MM.1S (cell line): ENCODE measurements at regions not wholly inside any gene's neighbourhood (a gene's known extent, or its start where the extent isn't known, plus 50 kb on each side); places are given as distances from the start of the nearest gene placed in this dataset.
"Not testable (repeated sequence)": the region's sequence is repeated elsewhere in the genome, so short reads cannot be mapped to it uniquely, and the experiment has no call there.

Experiments used
- DNase-seq: peaks from one replicate; pipeline ENCODE4 v3.0.0-alpha.2; 2015
- H2AFZ ChIP-seq: fragments of 300-600 bp; sonication (generic); 2 replicates; pipeline ENCODE4 v1.6.0; 2016; ENCODE audit warnings: antibody characterized with exemption, low read length
- H3F3A ChIP-seq: fragments of 300-600 bp; sonication (generic); 2 replicates; pipeline ENCODE4 v1.6.1; 2016; ENCODE audit warnings: mild to moderate bottlenecking, antibody characterized with exemption, low read length, moderate library complexity, mixed read lengths; ENCODE audit not compliant: insufficient read depth
- H3K27ac ChIP-seq: fragments of 300-600 bp; sonication (generic); 2 replicates; pipeline ENCODE4 v1.5.1; 2016; ENCODE audit warnings: mild to moderate bottlenecking, low read length
- H3K27me3 ChIP-seq: fragments of 300-600 bp; sonication (generic); replicated peaks from 2 replicates; pipeline ENCODE4 v1.6.0; 2016; ENCODE audit warnings: low read length; ENCODE audit not compliant: insufficient read depth
- H3K36me3 ChIP-seq: fragments of 300-600 bp; sonication (generic); replicated peaks from 2 replicates; pipeline ENCODE4 v1.6.1; 2016; ENCODE audit warnings: mild to moderate bottlenecking, low read length, mixed read lengths; ENCODE audit not compliant: insufficient read depth
- H3K4me1 ChIP-seq: fragments of 300-600 bp; sonication (generic); 2 replicates; pipeline ENCODE4 v1.6.1; 2016; ENCODE audit warnings: low read length, mixed read lengths
- H3K4me2 ChIP-seq: fragments of 300-600 bp; sonication (generic); 2 replicates; pipeline ENCODE4 v1.6.0; 2016; ENCODE audit warnings: low read depth, low read length
- H3K4me3 ChIP-seq: fragments of 300-600 bp; sonication (generic); 2 replicates; pipeline ENCODE4 v1.5.1; 2016; ENCODE audit warnings: low read length, mixed read lengths
- H3K79me2 ChIP-seq: fragments of 300-600 bp; sonication (generic); 2 replicates; pipeline ENCODE4 v1.6.1; 2016; ENCODE audit warnings: mixed run types, low read length, mixed read lengths
- H3K9ac ChIP-seq: fragments of 300-600 bp; sonication (generic); 2 replicates; pipeline ENCODE4 v1.6.1; 2016; ENCODE audit warnings: low read length, mixed read lengths
- H3K9me2 ChIP-seq: fragments of 300-600 bp; sonication (generic); replicated peaks from 2 replicates; pipeline ENCODE4 v1.6.1; 2016; ENCODE audit warnings: mild to moderate bottlenecking, low read length, mixed read lengths; ENCODE audit not compliant: insufficient read depth
- H3K9me3 ChIP-seq: fragments of 300-600 bp; sonication (generic); replicated peaks from 2 replicates; pipeline ENCODE4 v1.6.1; 2016; ENCODE audit warnings: mild to moderate bottlenecking, low read length, mixed read lengths; ENCODE audit not compliant: insufficient read depth
- H4K20me1 ChIP-seq: fragments of 300-600 bp; sonication (generic); 2 replicates; pipeline ENCODE4 v1.6.1; 2016; ENCODE audit warnings: mild to moderate bottlenecking, low read length, moderate library complexity, mixed read lengths; ENCODE audit not compliant: insufficient read depth
- CTCF ChIP-seq: fragments of 300-600 bp; sonication (generic); IDR thresholded peaks from 2 replicates; pipeline ENCODE4 v1.5.1; 2016; ENCODE audit warnings: antibody characterized with exemption, low read length, mixed read lengths
- EZH2 ChIP-seq: fragments of 300-600 bp; sonication (generic); optimal IDR thresholded peaks from 2 replicates; pipeline ENCODE3; 2017; ENCODE audit warnings: low read depth, mild to moderate bottlenecking, antibody characterized with exemption, low read length, mixed read lengths
- EZH2phosphoT487 ChIP-seq: fragments of 300-600 bp; sonication (generic); IDR thresholded peaks from 2 replicates; pipeline ENCODE4 v1.6.1; 2018; ENCODE audit warnings: antibody characterized with exemption, low read length

GRCh38 chr3:134103470-134103869, 73.7 kb upstream of the SLCO2A1 start:
- H2AFZ ChIP-seq: no peak overlapping the region

GRCh38 chr3:134102976-134103375, 73.3 kb upstream of the SLCO2A1 start:
- Histone ChIP-seq H3K4me3 (no peak overlapping the region), H3F3A (no peaks in the 10 kb centered on the region), H3K9me2 (no peaks in the 10 kb centered on the region), H3K4me1 (peaks cover 4% of the 10 kb centered on the region; the same call in 1 of the 2 replicates), H3K9me3 (no peaks in the 10 kb centered on the region), H3K79me2 (no peaks in the 10 kb centered on the region), H3K36me3 (no peaks in the 10 kb centered on the region), H4K20me1 (no peaks in the 10 kb centered on the region), H3K27me3 (no peaks in the 10 kb centered on the region), H3K9ac (no peak overlapping the region), H2AFZ (no peak overlapping the region), H3K4me2 (no peak overlapping the region), H3K27ac (no peak overlapping the region)
- no peak for DNase-seq
- TF ChIP-seq EZH2 (no peak), CTCF (no peak), EZH2phosphoT487 (no peak)

More at GRCh38 chr3:134103470-134103869, 73.7 kb upstream of the SLCO2A1 start:
- no peak for DNase-seq
- Histone ChIP-seq H3K27me3 (no peaks in the 10 kb centered on the region), H3K4me1 (peaks cover 4% of the 10 kb centered on the region; the same call in 1 of the 2 replicates), H3K4me3 (no peak overlapping the region), H4K20me1 (no peaks in the 10 kb centered on the region), H3K9me3 (no peaks in the 10 kb centered on the region), H3K27ac (no peak overlapping the region), H3F3A (no peaks in the 10 kb centered on the region), H3K9me2 (no peaks in the 10 kb centered on the region), H3K9ac (no peak overlapping the region), H3K79me2 (no peaks in the 10 kb centered on the region), H3K36me3 (no peaks in the 10 kb centered on the region), H3K4me2 (no peak overlapping the region)
- TF ChIP-seq EZH2 (no peak), EZH2phosphoT487 (no peak), CTCF (no peak)

- H3K4me2 ChIP-seq, DNase-seq, H3K27me3 ChIP-seq, H3F3A ChIP-seq, H4K20me1 ChIP-seq, H3K9me3 ChIP-seq, H3K4me1 ChIP-seq, H3K4me3 ChIP-seq, H2AFZ ChIP-seq, H3K79me2 ChIP-seq, H3K9me2 ChIP-seq, H3K27ac ChIP-seq, H3K36me3 ChIP-seq, H3K9ac ChIP-seq: not testable (repeated sequence)
Measured at GRCh38 chr3:134096214-134096613, 66.5 kb upstream of the SLCO2A1 start.

- Histone ChIP-seq H3K27me3 (no peaks in the 10 kb centered on the region), H3K4me2 (no peak overlapping the region)
Measured at GRCh38 chr3:134095005-134095404, 65.3 kb upstream of the SLCO2A1 start.

More at GRCh38 chr3:134095005-134095404, 65.3 kb upstream of the SLCO2A1 start:
- Histone ChIP-seq H2AFZ (no peak overlapping the region), H3K4me3 (no peak overlapping the region), H3K9me2 (no peaks in the 10 kb centered on the region), H3K79me2 (no peaks in the 10 kb centered on the region), H3K27ac (no peak overlapping the region), H3K4me1 (no peaks in the 10 kb centered on the region), H3K9ac (no peak overlapping the region), H3K9me3 (no peaks in the 10 kb centered on the region; the same call in 1 of the 2 replicates), H3F3A (no peaks in the 10 kb centered on the region), H3K36me3 (no peaks in the 10 kb centered on the region), H4K20me1 (no peaks in the 10 kb centered on the region)
- DNase-seq: no peak
- no peak for TF ChIP-seq CTCF
- no peak for TF ChIP-seq EZH2
- no peak for TF ChIP-seq EZH2phosphoT487
